ENCODE measurements at regions not wholly inside any gene's neighbourhood (a gene's known extent, or its start where the extent isn't known, plus 50 kb on each side); places are given as distances from the start of the nearest gene placed in this dataset.
"Not testable (repeated sequence)": the region's sequence is repeated elsewhere in the genome, so short reads cannot be mapped to it uniquely, and the experiment has no call there.

GRCh38 chr3:64806668-64807605, 119.1 kb upstream of the ADAMTS9 start:
- DNase-seq (ENCODE audit: low read depth): no peak

- no peak for DNase-seq (ENCODE audit: low read depth)
These were observed 118.2 kb upstream of the ADAMTS9 start for GRCh38 chr3:64805978-64806377.

GRCh38 chr3:64805248-64805647, 117.4 kb upstream of the ADAMTS9 start:
- DNase-seq (ENCODE audit: low read depth): no peak

GRCh38 chr3:64803469-64803868, 115.7 kb upstream of the ADAMTS9 start:
- DNase-seq (ENCODE audit: low read depth): no peak

GRCh38 chr3:64802460-64802859, 114.7 kb upstream of the ADAMTS9 start:
- no peak for DNase-seq (ENCODE audit: low read depth)

- DNase-seq (ENCODE audit: low read depth): no peak
These were observed 114.1 kb upstream of the ADAMTS9 start for GRCh38 chr3:64801856-64802255.

GRCh38 chr3:64799606-64800005, 111.8 kb upstream of the ADAMTS9 start:
- no peak for DNase-seq (ENCODE audit: low read depth)

- DNase-seq (ENCODE audit: low read depth): no peak
These were observed 110.5 kb upstream of the ADAMTS9 start for GRCh38 chr3:64798316-64798715.

GRCh38 chr3:64796607-64797399, 109.0 kb upstream of the ADAMTS9 start:
- DNase-seq (ENCODE audit: low read depth): peak; percentile 43

GRCh38 chr3:64792445-64792844, 104.6 kb upstream of the ADAMTS9 start:
- DNase-seq (ENCODE audit: low read depth): no peak

- no peak for DNase-seq (ENCODE audit: low read depth)
These were observed 101.3 kb upstream of the ADAMTS9 start for GRCh38 chr3:64789111-64789510.

GRCh38 chr3:64783200-64783599, 95.4 kb upstream of the ADAMTS9 start:
- no peak for DNase-seq (ENCODE audit: low read depth)

GRCh38 chr3:64780923-64781322, 93.1 kb upstream of the ADAMTS9 start:
- DNase-seq (ENCODE audit: low read depth): not testable (repeated sequence)

- DNase-seq (ENCODE audit: low read depth): no peak
These were observed 85.3 kb upstream of the ADAMTS9 start for GRCh38 chr3:64773137-64773536.

- DNase-seq (ENCODE audit: low read depth): no peak
These were observed 78.6 kb upstream of the ADAMTS9 start for GRCh38 chr3:64766440-64766839.

- DNase-seq (ENCODE audit: low read depth): no peak
These were observed 78.1 kb upstream of the ADAMTS9 start for GRCh38 chr3:64765947-64766346.

GRCh38 chr3:64764386-64764929, 76.7 kb upstream of the ADAMTS9 start:
- no peak for DNase-seq (ENCODE audit: low read depth)

- DNase-seq (ENCODE audit: low read depth): no peak
These were observed 76.2 kb upstream of the ADAMTS9 start for GRCh38 chr3:64763980-64764379.

- no peak for DNase-seq (ENCODE audit: low read depth)
These were observed 73.9 kb upstream of the ADAMTS9 start for GRCh38 chr3:64761729-64762128.

- no peak for DNase-seq (ENCODE audit: low read depth)
These were observed 72.5 kb upstream of the ADAMTS9 start for GRCh38 chr3:64760258-64760657.

- no peak for DNase-seq (ENCODE audit: low read depth)
These were observed 72.0 kb upstream of the ADAMTS9 start for GRCh38 chr3:64759811-64760210.

GRCh38 chr3:64756398-64756986, 68.7 kb upstream of the ADAMTS9 start:
- DNase-seq (ENCODE audit: low read depth): no peak

Data from M059J (cell line).